ENCODE measurements at regions not wholly inside any gene's neighbourhood (a gene's known extent, or its start where the extent isn't known, plus 50 kb on each side); places are given as distances from the start of the nearest gene placed in this dataset.

DNA sequence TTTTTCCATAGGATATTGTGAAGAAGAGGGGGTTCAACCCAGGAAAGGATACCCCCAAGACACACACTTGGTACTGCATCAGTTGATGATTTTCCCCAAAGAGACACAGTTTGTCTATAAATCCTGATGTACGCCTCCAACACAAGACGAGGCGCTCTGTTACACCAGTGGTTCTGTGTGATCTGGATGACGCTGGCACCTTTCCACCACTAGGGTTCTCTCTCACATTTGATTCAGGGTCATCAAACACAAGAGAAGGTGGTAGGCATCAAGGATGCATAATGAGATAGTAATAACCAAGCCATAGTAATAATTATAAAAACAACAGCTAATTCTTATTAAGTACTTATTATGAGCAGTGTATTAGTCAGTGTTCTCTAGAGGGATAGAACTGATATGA lies 508.8 kb upstream of the ZP4 start:
- TF ChIP-seq GLIS3 (CRISPR knock-in tag; IDR thresholded peaks at IDR 0.05) (no peak), ZFP3 (CRISPR knock-in tag; IDR thresholded peaks at IDR 0.05) (no peak), ESRRG (CRISPR knock-in tag; IDR thresholded peaks at IDR 0.05) (no peak)

All from SK-N-SH treated with all-trans-retinoic acid at 6 μM for 48 hours (cell line).